Stimulated activated CD4-positive, alpha-beta T cell treated with anti-CD3 and anti-CD28 coated beads, Interleukin-2, amount 100 ng/mL, for 48 hours (primary cell): ENCODE measurements at regions not wholly inside any gene's neighbourhood (a gene's known extent, or its start where the extent isn't known, plus 50 kb on each side); places are given as distances from the start of the nearest gene placed in this dataset.

Source experiments
- DNase-seq, 2 donors: peaks; one replicate each; pipeline ENCODE4 v3.0.0-alpha.2; 2020

GRCh38 chr20:11270566-11270965 is 596.8 kb upstream of the JAG1 start:
- DNase-seq = no peak

GRCh38 chr20:11271319-11271718 is 597.5 kb upstream of the JAG1 start:
- DNase-seq = no peak

GRCh38 chr20:11271920-11272594 is 598.3 kb upstream of the JAG1 start:
- DNase-seq = no peak

- no peak for DNase-seq
Measured at GRCh38 chr20:11274141-11274594, 600.4 kb upstream of the JAG1 start.

- no peak for DNase-seq
Measured at GRCh38 chr20:11275740-11276139, 601.9 kb upstream of the JAG1 start.

GRCh38 chr20:11277170-11277569 is 603.4 kb upstream of the JAG1 start:
- DNase-seq = no peak

GRCh38 chr20:11277858-11278257 is 604.1 kb upstream of the JAG1 start:
- DNase-seq = no peak

- DNase-seq = no peak
Measured at GRCh38 chr20:11278461-11278860, 604.7 kb upstream of the JAG1 start.

- no peak for DNase-seq
Measured at GRCh38 chr20:11281240-11281639, 607.4 kb upstream of the JAG1 start.

- no peak for DNase-seq
Measured at GRCh38 chr20:11281768-11282167, 608.0 kb upstream of the JAG1 start.

GRCh38 chr20:11287126-11287525 is 613.3 kb upstream of the JAG1 start:
- no peak for DNase-seq

GRCh38 chr20:11296221-11296620 is 621.5 kb upstream of the BTBD3 start:
- no peak for DNase-seq

- DNase-seq = no peak
Measured at GRCh38 chr20:11296951-11297350, 620.7 kb upstream of the BTBD3 start.

- no peak for DNase-seq
Measured at GRCh38 chr20:11301699-11302098, 616.0 kb upstream of the BTBD3 start.

GRCh38 chr20:11302436-11302835 is 615.3 kb upstream of the BTBD3 start:
- DNase-seq = no peak

- no peak for DNase-seq
Measured at GRCh38 chr20:11304795-11305194, 612.9 kb upstream of the BTBD3 start.

GRCh38 chr20:11305406-11305805 is 612.3 kb upstream of the BTBD3 start:
- DNase-seq = no peak

GRCh38 chr20:11311659-11312224 is 606.0 kb upstream of the BTBD3 start:
- no peak for DNase-seq

GRCh38 chr20:11315525-11315924 is 602.2 kb upstream of the BTBD3 start:
- no peak for DNase-seq

GRCh38 chr20:11316244-11316643 is 601.4 kb upstream of the BTBD3 start:
- DNase-seq = no peak

- no peak for DNase-seq
Measured at GRCh38 chr20:11320033-11320432, 597.7 kb upstream of the BTBD3 start.

- DNase-seq = no peak
Measured at GRCh38 chr20:11323816-11324215, 593.9 kb upstream of the BTBD3 start.

- no peak for DNase-seq
Measured at GRCh38 chr20:11324990-11325389, 592.7 kb upstream of the BTBD3 start.

- DNase-seq = no peak
Measured at GRCh38 chr20:11328839-11329238, 588.9 kb upstream of the BTBD3 start.

- no peak for DNase-seq
Measured at GRCh38 chr20:11329271-11329670, 588.4 kb upstream of the BTBD3 start.
